ENCODE measurements at regions not wholly inside any gene's neighbourhood (a gene's known extent, or its start where the extent isn't known, plus 50 kb on each side); places are given as distances from the start of the nearest gene placed in this dataset.

DNA sequence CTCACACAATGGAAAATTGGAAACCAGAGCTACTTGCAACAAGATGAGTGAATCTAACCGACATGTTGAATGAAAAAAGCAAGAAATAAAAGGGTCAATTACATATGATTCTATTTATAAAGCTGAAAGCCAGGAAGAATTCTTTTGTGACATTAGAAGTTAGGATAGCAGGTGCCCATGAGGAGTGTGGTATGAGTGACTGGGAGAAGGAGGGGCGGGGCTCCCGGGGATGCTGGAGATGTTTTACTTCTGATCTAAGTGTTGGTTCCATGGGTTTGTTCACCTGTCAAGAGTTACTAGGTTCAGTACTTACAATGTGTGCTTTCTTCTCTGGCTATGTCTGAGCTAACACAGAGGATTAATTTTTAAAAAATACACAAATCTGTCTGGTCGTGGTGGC is 60.8 kb downstream of the NSMCE3 start:
- no peak for DNase-seq

DNA sequence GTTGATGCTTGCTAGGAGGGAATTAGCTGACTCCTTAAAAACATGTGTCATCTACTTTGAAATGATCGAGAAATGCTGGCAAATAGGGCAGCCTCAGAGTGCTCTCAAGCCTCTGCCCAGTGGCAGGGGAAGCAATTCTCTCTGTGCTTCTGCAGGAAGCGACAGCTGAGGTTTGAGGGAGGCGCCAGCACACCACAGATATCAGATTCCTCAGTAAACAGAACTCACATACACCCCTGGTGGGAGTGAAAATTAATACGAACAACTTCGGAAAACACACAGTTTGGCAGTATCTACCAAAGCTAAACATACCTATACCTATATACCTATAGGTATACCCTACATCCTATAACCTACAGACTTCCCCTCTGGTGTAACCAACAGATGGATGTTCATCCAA is 61.3 kb downstream of the NSMCE3 start:
- peak; percentile 81 for DNase-seq

GRCh38 chr15:29207758-29208108 is 61.9 kb downstream of the NSMCE3 start:
- DNase-seq = no peak

DNA sequence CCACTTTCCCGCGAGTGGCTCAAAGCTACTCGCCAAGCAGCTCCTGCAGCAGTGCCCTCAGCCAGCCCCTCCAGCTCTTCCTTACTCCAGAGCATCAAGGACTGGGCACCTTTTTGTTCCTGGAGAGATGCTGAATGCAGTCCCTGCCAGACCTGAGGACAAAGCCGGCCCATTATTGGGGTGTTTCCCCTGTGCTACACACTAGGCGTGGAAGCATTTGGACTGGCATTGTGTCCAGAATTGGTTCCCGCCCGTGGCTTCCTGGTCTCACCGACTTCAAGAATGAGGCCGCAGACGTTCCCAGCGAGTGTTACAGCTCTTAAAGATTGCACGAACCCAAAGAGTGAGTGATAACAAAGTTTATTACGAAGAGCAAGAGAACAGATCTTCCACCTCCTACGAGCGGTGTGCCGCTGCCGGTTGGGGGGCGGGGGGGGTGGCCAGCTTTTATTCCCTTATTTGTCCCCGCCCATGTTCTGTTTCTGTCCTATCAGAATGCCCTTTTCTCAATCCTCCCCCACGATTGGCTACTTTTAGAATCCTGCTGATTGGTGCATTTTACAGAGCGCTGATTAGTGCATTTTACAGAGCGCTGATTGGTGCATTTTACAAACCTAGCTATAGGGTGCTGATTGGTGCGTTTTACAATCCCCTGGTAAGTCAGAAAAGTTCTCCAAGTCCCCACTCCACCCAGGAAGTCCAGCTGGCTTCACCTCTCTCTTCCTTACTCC is 62.4 kb downstream of the NSMCE3 start:
- DNase-seq = no peak

GRCh38 chr15:29205186-29205585 is 64.4 kb downstream of the NSMCE3 start:
- DNase-seq = no peak

DNA sequence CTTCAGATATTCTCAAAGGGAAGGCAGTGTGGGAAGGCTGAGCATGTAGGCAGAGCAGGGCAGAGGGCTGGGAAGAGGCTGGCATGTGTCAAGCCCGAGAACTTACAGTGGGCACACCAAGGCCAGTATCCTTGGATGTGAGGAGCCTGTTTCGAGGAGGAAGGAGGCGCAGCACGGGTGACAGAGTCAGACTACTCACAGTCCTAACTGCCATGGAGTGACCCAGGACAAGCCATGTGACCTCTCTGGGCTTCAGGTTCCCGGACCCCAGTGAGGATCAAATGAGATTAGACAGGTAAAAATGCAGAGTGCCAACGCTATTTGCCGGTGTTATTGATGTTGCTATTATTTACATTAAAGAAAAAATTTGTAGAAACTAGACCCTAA is 65.3 kb downstream of the NSMCE3 start:
- no peak for DNase-seq

DNA sequence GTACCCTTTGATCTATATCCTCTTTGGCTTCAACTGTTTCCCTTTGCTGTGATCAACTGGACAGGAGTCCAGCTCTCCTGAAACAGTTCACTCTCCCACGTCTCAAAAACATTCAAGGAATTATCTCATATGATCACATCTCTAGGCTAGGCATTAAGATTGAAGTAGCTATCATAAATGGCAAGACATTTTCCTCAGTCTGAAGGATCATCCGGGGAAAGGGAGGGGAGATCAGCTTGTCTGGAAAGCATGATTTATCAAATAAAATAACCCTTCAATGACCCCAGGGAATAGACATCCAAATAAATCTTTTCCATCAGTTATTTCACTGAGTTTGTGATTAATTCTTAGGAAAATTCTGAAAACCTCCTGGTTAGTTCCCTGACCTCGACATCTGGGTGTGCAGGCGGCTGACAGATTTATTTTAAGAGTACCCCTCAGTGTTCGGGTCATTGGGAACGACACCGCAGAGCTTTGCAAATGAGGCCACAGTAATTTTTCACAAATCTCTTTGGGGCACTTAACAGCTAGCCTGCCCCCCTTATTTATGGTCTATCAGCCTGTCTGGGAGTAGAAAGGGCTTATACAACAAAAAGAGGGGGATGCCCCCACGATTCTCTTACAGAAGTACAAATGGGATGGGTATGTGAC is 65.8 kb downstream of the NSMCE3 start:
- no peak for DNase-seq

- no peak for DNase-seq
These were observed 72.9 kb downstream of the NSMCE3 start for GRCh38 chr15:29196722-29197121.

GRCh38 chr15:29196290-29196689 is 73.3 kb downstream of the NSMCE3 start:
- DNase-seq = no peak

DNA sequence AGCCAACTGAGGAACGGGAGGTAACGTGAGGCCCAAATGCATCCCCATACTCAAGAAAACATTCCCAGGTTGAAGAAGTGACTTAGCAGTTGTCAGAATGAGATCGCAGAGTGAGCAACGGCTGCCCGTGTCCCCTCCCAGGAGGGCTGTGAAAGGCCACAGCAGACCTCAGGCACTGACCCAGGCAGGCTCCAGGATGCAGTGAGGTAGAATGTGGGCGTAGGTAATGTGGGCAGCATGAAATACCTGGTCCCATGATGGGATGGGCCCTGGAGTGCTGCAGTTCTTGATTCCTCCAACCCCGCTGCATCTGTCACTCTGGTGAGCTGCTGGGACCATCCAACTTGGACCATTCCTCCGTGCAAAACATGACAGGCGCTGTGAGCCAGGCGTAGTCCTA is 74.8 kb downstream of the NSMCE3 start:
- no peak for DNase-seq

- peak; percentile 17 for DNase-seq
These were observed 86.4 kb downstream of the NSMCE3 start for GRCh38 chr15:29183071-29183831.

GRCh38 chr15:29182590-29182989 is 87.0 kb downstream of the NSMCE3 start:
- DNase-seq = no peak

- DNase-seq = no peak
These were observed 96.6 kb downstream of the NSMCE3 start for GRCh38 chr15:29172742-29173725.

GRCh38 chr15:29170521-29170920 is 99.1 kb downstream of the NSMCE3 start:
- DNase-seq = no peak
